ENCODE measurements at regions not wholly inside any gene's neighbourhood (a gene's known extent, or its start where the extent isn't known, plus 50 kb on each side); places are given as distances from the start of the nearest gene placed in this dataset.

DNA sequence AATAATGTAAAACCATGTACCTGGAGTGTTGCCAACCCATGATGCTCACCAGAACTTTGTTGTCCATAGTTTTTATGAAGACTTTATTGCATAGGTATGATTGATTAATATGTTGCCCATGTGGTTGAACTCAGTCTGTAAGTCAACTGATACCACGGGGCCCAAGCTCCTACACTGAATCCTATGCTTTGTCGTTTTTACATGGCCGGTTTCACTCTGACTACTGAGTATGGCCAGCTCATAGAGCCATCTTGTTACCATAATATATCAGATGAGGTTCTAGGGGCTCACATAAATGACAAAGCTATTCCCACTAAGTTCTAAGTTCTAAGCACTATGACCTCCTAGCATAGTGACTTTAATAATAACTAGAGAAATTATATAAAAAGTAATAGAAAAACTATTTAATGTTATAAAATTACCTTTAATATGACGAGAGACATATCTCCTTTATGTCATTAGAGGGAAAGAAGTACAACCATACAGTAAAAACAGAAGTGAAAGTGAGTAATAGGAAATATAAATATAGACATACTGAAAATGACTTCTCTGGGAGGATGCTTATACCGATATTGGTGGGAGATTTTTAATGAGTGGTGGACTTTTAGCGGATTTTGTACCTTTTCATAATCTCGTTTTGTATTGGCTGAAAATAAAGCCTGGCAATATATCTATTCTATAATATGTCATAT lies 983.4 kb upstream of the PRMT6 start:
- TF ChIP-seq TAF1 (IDR thresholded peaks at IDR 0.05; ENCODE audit: borderline replicate concordance, low read depth, low read length) (no peak), POLR2A (IDR thresholded peaks at IDR 0.05; ENCODE audit: low read depth, low read length) (no peak)
